ENCODE measurements at regions not wholly inside any gene's neighbourhood (a gene's known extent, or its start where the extent isn't known, plus 50 kb on each side); places are given as distances from the start of the nearest gene placed in this dataset.

- FAIRE-seq (no peak), DNase-seq (no peak), ATAC-seq (no peak)
- H3K27me3 ChIP-seq, result no peaks in the 10 kb centered on the region
- H3K4me3 ChIP-seq, result no peak overlapping the region
- TF ChIP-seq CTCF (IDR thresholded peaks at IDR 0.05), result no peak
- intact Hi-C loops (cut with DNase I), result no loop called here
- no peaks in the 10 kb centered on the region for H3K36me3 ChIP-seq
- no peaks in the 10 kb centered on the region for H3K4me1 ChIP-seq
- 54 to 62% methylated on average over 7 of the region's 7 CpGs for WGBS, 2 donors
- no peak overlapping the region for H3K27ac ChIP-seq
- no peaks in the 10 kb centered on the region for H3K9me3 ChIP-seq
These were observed 166.3 kb upstream of the SOX21 start for GRCh38 chr13:94878602-94879165.

GRCh38 chr13:94864474-94864873 lies 152.1 kb upstream of the SOX21 start:
- Histone ChIP-seq H3K36me3 (no peaks in the 10 kb centered on the region), H3K4me3 (no peak overlapping the region), H3K4me1 (no peaks in the 10 kb centered on the region), H3K27ac (no peak overlapping the region), H3K27me3 (no peaks in the 10 kb centered on the region), H3K9me3 (no peaks in the 10 kb centered on the region)
- no peak for DNase-seq
- WGBS, 2 donors, result 46 to 50% methylated on average over 6 of the region's 6 CpGs
- no peak for FAIRE-seq
- intact Hi-C loops (cut with DNase I), result no loop called here
- no peak for TF ChIP-seq CTCF (IDR thresholded peaks at IDR 0.05)
- ATAC-seq, result no peak

- ATAC-seq, result peak in 3 of 4 donors; percentile 22 to 55 (median 28)
- WGBS, 2 donors, result 21 to 31% methylated on average over 8 of the region's 8 CpGs
- Histone ChIP-seq H3K9me3 (no peaks in the 10 kb centered on the region), H3K27ac (no peak overlapping the region), H3K27me3 (no peaks in the 10 kb centered on the region), H3K36me3 (no peaks in the 10 kb centered on the region), H3K4me3 (no peak overlapping the region), H3K4me1 (no peaks in the 10 kb centered on the region)
- DNase-seq, result no peak
- no peak for TF ChIP-seq CTCF (IDR thresholded peaks at IDR 0.05)
- no peak for FAIRE-seq
- intact Hi-C loops (cut with DNase I), result no loop called here
These were observed 148.6 kb upstream of the SOX21 start for GRCh38 chr13:94860981-94861407.

- no peak for DNase-seq
- Histone ChIP-seq H3K27me3 (no peaks in the 10 kb centered on the region), H3K4me3 (no peak overlapping the region), H3K36me3 (no peaks in the 10 kb centered on the region), H3K27ac (no peak overlapping the region), H3K4me1 (no peaks in the 10 kb centered on the region), H3K9me3 (no peaks in the 10 kb centered on the region)
- ATAC-seq, result no peak
- FAIRE-seq, result no peak
- WGBS, 2 donors, result 36 to 49% methylated on average over 2 of the region's 2 CpGs
- intact Hi-C loops (cut with DNase I), result no loop called here
- no peak for TF ChIP-seq CTCF (IDR thresholded peaks at IDR 0.05)
These were observed 147.5 kb upstream of the SOX21 start for GRCh38 chr13:94859811-94860210.

GRCh38 chr13:94859278-94859691 lies 146.9 kb upstream of the SOX21 start:
- no peaks in the 10 kb centered on the region for H3K9me3 ChIP-seq
- no peaks in the 10 kb centered on the region for H3K27me3 ChIP-seq
- 30 to 45% methylated on average over 11 of the region's 11 CpGs for WGBS, 2 donors
- H3K4me3 ChIP-seq, result no peak overlapping the region
- H3K36me3 ChIP-seq, result no peaks in the 10 kb centered on the region
- peak in 3 of 6 donors; percentile 16 to 26 (median 24) for DNase-seq
- no peak for TF ChIP-seq CTCF (IDR thresholded peaks at IDR 0.05)
- no peaks in the 10 kb centered on the region for H3K4me1 ChIP-seq
- no peak for FAIRE-seq
- H3K27ac ChIP-seq, result no peak overlapping the region
- intact Hi-C loops (cut with DNase I), result no loop called here
- ATAC-seq, result peak in 3 of 4 donors; percentile 53 to 86 (median 86)
